Urinary bladder (tissue), 3 donors: ENCODE measurements at regions not wholly inside any gene's neighbourhood (a gene's known extent, or its start where the extent isn't known, plus 50 kb on each side); places are given as distances from the start of the nearest gene placed in this dataset.

Source experiments
- DNase-seq: peaks from one replicate; pipeline ENCODE4 v3.0.0-alpha.2; 2015; ENCODE audit errors: extremely low spot score
- H3K27ac ChIP-seq: one replicate; pipeline ENCODE4 v1.5.1; 2013; ENCODE audit warnings: low read depth, mild to moderate bottlenecking, moderate library complexity
- H3K36me3 ChIP-seq: one replicate; pipeline ENCODE4 v1.6.1; 2013; ENCODE audit warnings: mild to moderate bottlenecking, moderate library complexity; ENCODE audit not compliant: insufficient read depth
- H3K4me1 ChIP-seq: one replicate; pipeline ENCODE4 v1.6.1; 2013; ENCODE audit warnings: mild to moderate bottlenecking, moderate library complexity; ENCODE audit not compliant: insufficient read depth
- H3K4me3 ChIP-seq: one replicate; pipeline ENCODE4 v1.5.1; 2013; ENCODE audit warnings: low read depth, low read length
- WGBS: extraction: QIAGEN DNeasy Blood & Tissue Kit; methylation state at CpG from one replicate; pipeline ENCODE4 v1.1.7; 2013; 5-methylcytosine and 5-hydroxymethylcytosine counted together
- donor health status: healthy with polysubstance abuse.
- donor health status: healthy.

DNA sequence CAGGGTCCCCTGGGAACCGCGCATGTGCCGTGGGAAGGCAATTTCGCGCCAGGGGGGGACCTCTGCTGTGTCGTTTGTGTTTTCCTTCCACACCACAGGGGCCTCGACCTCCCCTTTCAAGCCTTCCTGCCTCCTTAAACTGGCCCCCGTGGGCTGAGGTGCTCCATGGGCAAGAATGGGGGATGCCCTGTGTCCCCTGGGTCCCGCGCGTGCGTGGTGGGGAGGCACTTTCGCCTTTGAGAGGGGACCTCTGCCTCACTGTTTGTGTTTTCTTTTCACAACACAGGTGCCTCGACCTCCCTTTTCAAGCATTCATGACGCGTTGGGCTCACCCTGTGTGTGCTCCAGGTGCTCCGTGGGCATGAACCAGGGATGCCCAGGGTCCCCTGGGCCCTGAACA lies 348.8 kb downstream of the ALG10 start:
- no peak for DNase-seq
- 65% methylated on average over 17 of the region's 17 CpGs for WGBS
- no peaks in the 10 kb centered on the region for H3K36me3 ChIP-seq
- H3K4me3 ChIP-seq, result no peak overlapping the region
- H3K4me1 ChIP-seq, result no peaks in the 10 kb centered on the region
- H3K27ac ChIP-seq, result no peak overlapping the region

DNA sequence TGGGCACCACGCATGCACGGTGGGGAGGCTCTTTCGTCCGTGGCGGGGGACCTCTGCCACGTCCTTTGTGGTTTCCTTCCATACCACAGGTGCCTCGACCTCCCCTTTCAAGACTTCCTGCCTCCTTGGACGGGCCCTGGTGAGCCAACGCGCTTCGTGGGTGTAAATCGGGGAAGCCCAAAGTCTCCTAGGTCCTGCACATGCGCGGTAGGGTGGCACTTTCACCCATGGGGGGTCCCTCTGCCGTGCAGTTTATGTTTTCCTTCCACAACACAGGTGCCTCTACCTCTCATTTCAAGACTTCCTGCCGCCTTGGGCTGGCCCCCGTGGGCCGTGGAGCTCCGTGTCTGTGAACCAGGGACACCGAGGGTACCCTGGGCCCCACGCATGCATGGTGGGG lies 349.7 kb downstream of the ALG10 start:
- 61% methylated on average over 21 of the region's 21 CpGs for whole genome bisulfite sequencing
- no peak overlapping the region for H3K4me3 ChIP-seq
- no peaks in the 10 kb centered on the region for H3K4me1 ChIP-seq
- no peak overlapping the region for H3K27ac ChIP-seq
- no peaks in the 10 kb centered on the region for H3K36me3 ChIP-seq
- DNase-seq, result no peak

DNA sequence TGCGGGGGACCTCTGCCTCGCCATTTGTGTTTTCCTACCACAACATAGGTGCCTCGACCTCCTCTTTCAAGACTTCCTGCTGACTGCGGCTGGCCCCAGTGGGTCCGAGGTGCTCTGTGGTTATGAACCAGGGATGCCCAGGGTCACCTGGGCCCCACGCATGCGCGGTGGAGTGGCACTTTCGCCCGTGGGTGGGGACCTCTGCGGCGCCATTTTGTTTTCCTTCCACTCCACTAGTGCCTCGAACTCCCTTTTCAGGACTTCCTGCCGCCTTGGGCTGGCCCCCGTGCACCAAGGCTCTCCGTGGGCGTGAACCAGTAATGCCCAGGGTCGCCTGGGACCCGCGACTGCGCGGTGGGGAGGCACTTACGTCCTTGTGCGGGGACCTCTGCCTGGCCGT lies 351.6 kb downstream of the ALG10 start:
- Histone ChIP-seq H3K4me1 (no peaks in the 10 kb centered on the region), H3K4me3 (no peak overlapping the region), H3K27ac (no peak overlapping the region), H3K36me3 (no peaks in the 10 kb centered on the region)
- WGBS, result 70% methylated on average over 25 of the region's 25 CpGs
- DNase-seq, result no peak

DNA sequence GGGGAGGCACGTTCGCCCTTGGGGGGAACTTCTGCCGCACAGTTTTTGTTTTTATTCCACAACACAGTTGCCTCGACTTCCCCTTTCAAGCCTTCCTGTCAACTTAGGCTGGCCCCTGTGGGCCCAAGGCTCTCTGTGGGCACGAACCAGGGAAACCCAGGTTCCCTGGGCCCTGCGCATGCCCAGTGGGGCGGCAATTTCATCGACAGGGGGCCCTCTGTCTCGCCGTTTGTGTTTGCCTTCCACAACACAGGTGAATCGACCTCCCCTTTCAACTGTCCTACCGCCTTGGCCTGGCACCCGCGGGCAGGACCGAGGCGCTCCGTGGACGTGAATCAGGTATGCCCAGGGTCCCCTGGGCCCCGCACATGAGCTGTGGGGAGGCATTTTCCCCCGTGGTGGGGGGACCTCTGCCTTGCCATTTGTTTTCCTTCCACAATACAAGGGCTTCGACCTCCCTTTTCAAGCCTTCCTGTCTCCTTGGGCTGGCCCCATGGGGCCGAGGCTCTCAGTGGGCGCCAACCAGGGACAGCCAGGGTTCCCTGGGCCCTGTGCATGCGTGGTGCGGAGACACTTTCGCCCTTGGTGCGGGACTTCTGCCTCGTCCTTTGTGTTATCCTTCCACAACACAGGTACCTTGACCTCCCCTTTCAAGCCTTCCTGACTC lies 354.0 kb downstream of the ALG10 start:
- H3K27ac ChIP-seq, result no peak overlapping the region
- H3K36me3 ChIP-seq, result no peaks in the 10 kb centered on the region
- no peak overlapping the region for H3K4me3 ChIP-seq
- no peaks in the 10 kb centered on the region for H3K4me1 ChIP-seq
- DNase-seq, result no peak
- 71% methylated on average over 28 of the region's 28 CpGs for WGBS

DNA sequence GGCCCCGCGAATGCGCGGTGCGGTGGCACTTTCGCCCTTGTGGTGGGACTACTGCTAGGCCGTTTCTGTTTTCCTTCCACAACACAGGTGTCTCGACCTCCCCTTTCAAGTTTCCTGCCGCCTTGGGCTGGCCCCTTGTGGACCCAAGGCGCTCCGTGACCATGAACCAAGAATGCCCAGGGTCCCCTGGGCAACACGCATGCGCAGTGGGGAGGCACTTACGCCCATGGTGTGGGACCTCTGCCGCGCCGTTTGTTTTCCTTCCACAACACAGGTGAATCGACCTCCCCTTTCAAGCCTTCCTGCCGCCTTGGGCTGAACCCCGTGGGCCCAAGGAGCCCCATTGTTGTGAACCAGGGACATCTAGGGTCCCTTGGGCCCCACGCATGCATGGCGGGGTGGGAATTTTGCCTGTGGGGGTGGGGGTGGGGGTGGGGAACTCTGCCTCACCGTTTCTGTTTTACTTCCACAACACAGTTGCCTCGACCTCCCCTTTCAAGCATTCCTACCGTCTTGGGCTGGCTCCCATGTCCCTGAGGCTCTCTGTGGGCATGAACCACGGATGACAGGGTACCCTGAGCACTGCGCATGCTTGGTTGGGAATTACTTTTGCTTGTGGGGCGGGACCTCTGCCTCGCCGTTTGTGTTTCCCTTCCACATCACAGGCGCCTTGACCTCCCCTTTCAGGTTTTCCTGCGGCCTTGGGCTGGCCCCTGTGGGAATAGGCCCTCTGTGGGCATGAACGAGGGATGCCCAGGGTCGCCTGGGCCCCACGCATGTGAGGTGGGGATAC lies 355.1 kb downstream of the ALG10 start:
- WGBS, result 68% methylated on average over 35 of the region's 35 CpGs
- no peaks in the 10 kb centered on the region for H3K4me1 ChIP-seq
- no peaks in the 10 kb centered on the region for H3K36me3 ChIP-seq
- no peak for DNase-seq
- H3K27ac ChIP-seq, result no peak overlapping the region
- H3K4me3 ChIP-seq, result no peak overlapping the region

DNA sequence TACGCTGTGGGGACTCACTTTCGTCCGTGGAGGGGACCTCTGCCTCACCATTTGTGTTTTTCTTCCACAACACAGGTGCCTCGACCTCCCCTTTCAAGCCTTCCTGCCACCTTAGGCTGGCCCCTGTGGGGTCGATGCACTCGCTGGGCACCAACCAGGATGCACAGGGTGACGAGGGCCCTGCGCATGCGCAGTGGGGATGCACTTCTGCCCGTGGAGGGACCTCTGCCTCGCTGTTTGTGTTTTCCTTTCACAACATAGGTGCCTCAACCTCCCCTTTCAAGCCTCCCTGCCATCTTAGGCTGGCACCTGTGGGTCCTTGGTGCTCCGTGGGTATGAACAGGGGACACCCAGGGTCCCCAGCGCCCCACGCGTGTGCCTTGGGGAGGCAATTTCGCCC lies 356.8 kb downstream of the ALG10 start:
- Histone ChIP-seq H3K4me3 (no peak overlapping the region), H3K27ac (no peak overlapping the region), H3K4me1 (no peaks in the 10 kb centered on the region), H3K36me3 (no peaks in the 10 kb centered on the region)
- no peak for DNase-seq
- 67% methylated on average over 16 of the region's 16 CpGs for WGBS

DNA sequence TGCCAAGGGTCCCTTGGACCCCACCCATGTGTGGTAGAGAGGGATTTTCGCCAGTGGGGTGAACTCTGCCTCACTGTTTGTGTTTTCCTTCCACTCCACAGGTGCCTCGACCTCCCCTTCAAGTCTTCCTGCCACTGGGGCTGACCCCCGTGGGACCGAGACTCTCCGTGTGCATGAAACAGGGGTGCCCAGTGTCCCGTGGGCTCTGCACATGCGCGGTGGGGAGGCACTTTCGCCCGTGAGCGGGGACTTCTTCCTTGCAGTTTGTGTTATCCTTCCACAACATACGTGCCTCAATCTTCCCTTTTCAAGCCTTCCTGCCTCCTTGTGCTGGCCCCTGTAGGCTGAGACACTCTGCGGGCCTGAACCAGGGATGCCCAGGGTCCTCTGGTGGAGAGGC lies 362.4 kb downstream of the ALG10 start:
- no peaks in the 10 kb centered on the region for H3K36me3 ChIP-seq
- no peak overlapping the region for H3K4me3 ChIP-seq
- no peak overlapping the region for H3K27ac ChIP-seq
- WGBS, result 70% methylated on average over 13 of the region's 13 CpGs
- DNase-seq, result no peak
- H3K4me1 ChIP-seq, result no peaks in the 10 kb centered on the region

DNA sequence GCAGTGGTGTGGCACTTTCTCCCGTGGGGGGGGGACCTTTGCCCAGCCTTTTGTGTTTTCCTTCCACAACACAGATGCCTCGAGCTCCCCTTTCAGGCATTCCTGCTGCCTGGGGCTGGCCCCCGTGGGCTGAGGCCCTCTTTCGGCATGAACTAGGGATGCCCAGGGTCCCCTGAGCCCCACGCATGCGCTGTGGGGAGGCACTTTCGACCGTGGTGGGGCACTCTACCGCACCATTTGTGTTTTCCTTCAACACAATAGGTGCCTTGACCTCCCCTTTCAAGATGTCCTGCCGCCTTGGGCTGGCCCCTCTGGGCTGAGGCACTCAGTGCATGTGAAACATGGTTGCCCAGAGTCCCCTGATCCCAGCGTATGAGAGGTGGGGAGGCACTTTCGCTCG lies 363.7 kb downstream of the ALG10 start:
- WGBS, result 58% methylated on average over 13 of the region's 13 CpGs
- H3K27ac ChIP-seq, result no peak overlapping the region
- no peaks in the 10 kb centered on the region for H3K4me1 ChIP-seq
- H3K4me3 ChIP-seq, result no peak overlapping the region
- DNase-seq, result no peak
- no peaks in the 10 kb centered on the region for H3K36me3 ChIP-seq

DNA sequence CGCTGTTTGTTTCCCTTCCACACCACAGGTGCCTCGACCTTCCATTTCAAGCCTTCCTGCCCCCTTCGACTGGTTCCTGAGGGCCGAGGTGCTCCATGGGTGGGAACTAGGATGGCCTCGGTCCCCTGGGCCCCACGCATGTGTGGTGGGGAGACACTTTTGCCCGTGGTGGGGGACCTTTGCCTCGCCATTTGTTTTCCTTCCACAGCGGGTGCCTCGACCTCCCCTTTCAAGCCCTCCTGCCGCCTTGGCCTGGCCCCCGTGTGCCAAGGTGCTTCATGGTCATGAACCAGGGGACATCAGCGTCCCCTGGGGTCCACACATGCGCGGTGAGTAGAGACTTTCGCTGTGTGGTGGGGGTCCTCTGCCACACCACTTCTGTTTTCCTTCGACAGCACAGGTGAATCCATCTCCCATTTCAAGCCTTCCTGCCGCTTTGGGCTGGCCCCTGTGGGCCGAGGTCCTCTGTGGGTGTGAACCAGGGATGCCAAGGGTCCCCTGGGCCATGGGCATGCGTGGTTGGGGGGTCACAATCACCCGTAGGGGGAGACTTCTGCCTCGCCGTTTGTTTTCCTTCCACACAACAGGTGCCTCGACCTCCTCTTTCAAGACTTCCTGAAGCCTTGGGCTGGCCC lies 364.4 kb downstream of the ALG10 start:
- Histone ChIP-seq H3K4me1 (no peaks in the 10 kb centered on the region), H3K36me3 (no peaks in the 10 kb centered on the region), H3K4me3 (no peak overlapping the region), H3K27ac (no peak overlapping the region)
- DNase-seq, result no peak
- WGBS, result 66% methylated on average over 24 of the region's 24 CpGs

DNA sequence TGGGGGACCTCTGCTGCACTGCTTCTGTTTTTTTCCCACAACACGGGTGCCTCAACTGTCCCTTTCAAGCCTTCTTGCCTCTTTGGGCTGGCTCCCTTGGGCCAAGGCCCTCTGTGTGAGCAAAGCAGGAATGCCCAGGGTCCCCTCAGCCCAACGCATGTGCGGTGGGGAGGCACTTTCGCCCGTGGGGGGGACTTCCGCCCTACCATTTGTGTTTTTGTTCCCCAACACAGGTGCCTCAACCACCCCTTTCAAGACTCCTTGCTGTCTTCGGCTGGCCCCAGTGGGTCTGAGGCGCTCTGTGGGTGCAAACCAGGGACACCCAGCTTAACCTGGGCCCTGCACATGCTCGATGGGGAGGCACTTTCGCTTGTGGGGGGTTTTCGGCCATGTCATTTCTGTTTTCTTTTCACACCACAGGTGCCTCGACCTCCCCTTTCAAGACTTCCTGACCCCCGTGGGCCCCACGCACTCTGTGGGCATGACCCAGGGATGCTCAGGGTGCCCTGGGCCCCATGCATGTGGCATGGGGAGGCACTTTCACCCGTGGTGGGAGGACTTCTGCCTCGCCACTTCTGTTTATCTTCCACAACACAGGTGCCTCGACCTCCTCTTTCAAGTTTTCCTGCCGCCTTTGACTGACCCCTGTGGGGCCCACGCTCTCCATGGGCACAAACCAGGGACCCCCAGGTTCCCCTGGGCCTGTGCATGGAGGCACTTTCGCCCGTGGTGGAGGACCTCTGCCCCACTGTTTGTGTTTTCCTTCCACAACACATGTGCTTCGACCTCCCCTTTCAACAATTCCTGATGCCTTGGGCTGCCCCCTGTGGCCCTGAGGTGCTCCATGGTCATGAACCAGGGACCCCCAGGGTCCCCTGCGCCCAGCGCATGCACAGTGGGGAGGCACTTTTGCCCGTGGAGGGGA lies 365.7 kb downstream of the ALG10 start:
- Histone ChIP-seq H3K27ac (no peak overlapping the region), H3K4me3 (no peak overlapping the region), H3K36me3 (no peaks in the 10 kb centered on the region), H3K4me1 (no peaks in the 10 kb centered on the region)
- no peak for DNase-seq
- 72% methylated on average over 25 of the region's 25 CpGs for whole genome bisulfite sequencing

DNA sequence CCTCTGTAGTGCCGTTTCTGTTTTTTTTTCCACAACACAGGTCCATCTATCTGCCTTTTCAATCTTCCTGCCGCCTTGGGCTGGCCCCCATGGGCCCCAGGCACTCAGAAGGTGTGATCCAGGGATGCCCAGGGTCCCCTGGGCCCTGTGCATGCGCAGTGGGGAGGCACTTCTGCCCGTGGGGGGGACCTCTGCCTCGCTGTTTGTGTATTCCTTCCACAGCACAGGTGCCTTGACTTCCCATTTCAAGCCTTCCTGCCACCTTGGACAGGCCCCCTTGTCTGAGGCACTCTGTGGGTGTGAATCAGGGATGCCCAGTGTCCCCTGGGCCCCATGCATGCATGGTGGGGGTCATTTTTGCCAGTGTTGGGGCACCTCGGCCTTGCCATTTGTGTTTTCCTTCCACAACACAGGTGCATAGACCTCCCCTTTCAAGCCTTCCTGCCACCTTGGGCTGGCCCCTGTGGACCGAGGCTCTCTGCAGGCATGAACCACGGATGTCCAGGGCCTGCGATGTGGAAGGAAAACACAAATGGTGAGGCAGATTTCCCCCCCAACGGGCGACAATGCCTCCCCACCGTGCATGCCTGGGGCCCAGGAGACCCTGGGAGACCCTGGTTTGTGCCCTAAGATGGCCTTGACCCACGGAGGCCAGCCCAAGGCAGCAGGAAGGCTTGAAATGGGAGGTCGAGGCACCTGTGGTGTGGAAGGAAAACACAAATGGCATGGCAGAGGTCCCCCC lies 366.5 kb downstream of the ALG10 start:
- no peak for DNase-seq

DNA sequence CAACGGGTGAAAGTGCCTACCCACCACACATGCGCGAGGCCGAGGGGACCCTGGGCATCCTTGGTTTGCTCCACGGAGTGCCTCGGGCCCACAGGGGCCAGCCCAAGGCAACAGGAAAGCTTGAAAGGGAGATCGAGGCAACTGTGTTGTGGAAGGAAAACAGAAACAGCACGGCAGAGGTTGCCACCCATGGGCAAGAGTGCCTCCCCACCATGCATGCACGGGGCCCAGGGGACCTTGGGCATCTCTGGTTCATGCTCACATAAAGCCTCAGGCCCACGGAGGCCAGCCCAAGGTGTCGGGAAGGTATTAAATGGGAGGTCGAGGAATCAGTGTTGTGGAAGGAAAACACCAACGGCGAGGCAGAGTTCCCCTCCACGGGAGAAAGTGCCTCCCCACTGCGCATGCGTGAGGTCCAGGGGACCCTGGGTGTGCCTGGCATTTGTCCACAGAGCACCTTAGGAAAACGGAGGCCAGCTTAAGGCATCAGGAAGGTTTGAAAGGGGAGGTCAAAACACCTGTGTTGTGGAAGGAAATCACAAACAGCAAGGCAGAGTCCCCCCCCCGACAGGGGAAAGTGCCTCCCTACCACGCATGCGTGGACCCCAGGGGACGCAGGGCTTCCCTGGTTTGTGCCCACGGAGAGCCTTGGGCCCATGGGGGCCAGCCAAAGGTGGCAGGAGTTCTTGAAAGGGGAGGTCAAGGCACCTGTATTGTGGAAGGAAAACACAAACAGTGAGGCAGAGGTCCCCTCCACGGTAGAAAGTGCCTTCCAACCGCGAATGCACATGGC lies 367.3 kb downstream of the ALG10 start:
- Histone ChIP-seq H3K36me3 (no peaks in the 10 kb centered on the region), H3K4me1 (no peaks in the 10 kb centered on the region), H3K27ac (no peak overlapping the region), H3K4me3 (no peak overlapping the region)
- DNase-seq, result no peak
- 66% methylated on average over 26 of the region's 26 CpGs for WGBS

More for the DNA sequence above, 366.5 kb downstream of the ALG10 start:
- H3K27ac ChIP-seq, result no peak overlapping the region
- H3K4me3 ChIP-seq, result no peak overlapping the region
- no peaks in the 10 kb centered on the region for H3K4me1 ChIP-seq
- H3K36me3 ChIP-seq, result no peaks in the 10 kb centered on the region
- WGBS, result 58% methylated on average over 14 of the region's 14 CpGs
